ENCODE measurements at regions not wholly inside any gene's neighbourhood (a gene's known extent, or its start where the extent isn't known, plus 50 kb on each side); places are given as distances from the start of the nearest gene placed in this dataset.

DNA sequence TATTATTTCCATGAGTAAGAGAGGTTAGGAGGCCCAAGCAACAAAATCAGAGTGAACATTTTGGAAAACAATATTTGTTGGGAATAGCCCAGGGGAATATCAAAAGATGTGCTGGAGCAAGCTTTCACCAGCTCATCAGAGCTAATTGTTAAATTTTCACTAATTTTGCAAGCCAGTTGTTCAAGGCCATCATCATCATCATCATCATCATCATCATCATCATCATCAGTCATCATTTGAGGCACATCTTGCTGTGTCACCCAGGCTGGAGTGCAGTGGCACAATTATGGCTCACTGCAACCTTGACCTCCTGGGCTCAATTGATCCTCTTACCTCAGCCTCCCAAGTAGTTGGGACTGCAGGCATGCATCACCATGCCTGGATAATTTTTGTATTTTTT is 350.5 kb upstream of the MEF2C start:
- DNase-seq: no peak

GRCh38 chr5:89232139-89232603 is 349.2 kb upstream of the MEF2C start:
- DNase-seq: no peak

DNA sequence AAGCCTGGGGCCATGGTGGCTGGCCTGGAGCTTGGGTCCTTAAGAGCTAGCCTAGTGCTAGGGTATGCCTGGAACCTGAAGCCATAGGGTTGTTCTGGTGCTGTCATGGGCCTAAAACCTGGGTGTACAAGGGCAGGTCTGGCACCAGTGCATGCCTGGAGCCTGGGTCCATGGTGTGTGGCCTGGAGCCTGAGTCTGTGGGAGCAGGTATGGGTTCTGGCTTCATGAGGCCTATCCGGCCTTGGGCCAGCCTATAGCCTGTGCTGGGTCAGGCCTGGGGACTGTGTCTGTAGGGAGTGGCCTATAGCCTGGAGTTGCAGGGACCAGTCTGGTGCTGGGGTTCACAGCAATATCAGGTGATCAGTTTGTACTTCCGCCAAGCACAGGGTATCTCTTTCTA is 347.2 kb upstream of the MEF2C start:
- DNase-seq: no peak

DNA sequence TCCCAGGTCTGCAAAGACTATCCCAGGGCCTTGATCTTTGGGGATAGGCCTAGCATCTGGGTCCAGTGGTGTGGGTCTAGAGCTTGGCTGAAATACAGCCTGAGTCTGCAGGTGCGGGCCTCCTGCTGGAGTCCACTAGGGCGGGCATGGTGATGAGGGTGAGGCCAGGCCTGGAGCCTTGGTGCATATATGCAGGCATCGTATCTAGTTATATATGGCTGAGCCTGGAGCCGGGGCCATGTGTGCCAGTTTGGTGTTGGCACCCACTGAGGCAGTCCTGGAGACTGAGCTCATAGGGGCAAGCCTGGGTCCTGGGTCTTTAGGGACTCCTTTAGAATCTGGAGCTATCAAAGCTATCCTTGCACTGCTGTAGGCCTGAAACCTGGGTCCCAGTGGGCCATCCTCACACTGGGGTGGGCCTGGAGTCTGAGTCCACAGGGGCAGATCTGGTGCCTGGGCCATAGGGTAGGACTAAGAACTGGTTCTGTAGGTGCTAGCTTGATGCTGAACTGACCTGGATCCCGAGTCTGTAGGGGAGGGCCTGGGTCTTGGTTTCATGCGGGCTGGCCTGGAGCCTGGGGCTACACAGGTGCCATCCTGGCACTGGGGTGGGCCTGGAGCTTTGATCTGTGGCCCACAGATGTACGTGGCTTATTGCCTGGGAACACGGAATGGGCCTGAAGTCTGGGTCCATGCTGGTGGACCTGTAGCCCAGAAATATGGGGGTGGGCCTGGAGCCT is 346.5 kb upstream of the MEF2C start:
- DNase-seq: no peak

- DNase-seq: no peak
Measured at GRCh38 chr5:89228355-89228754, 345.4 kb upstream of the MEF2C start.

DNA sequence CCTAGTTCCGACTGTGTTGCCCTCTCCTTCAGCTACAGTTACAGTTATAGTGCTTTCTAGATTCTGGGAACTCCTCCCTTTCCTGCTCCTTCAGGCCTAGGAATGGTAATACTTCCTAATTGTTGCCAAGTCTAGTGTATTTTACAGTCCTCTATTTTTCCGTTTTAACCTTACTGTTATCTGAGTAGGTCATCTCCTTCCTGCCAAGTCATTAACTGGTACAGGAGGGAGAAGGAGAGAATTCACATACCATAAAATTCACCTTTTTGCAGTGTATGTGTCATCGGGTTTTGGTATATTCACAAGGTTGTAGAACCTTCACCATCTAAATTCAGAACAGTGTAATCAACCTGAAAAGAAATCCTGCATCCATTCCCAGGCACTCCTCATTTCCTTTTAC is 335.4 kb upstream of the MEF2C start:
- no peak for DNase-seq

DNA sequence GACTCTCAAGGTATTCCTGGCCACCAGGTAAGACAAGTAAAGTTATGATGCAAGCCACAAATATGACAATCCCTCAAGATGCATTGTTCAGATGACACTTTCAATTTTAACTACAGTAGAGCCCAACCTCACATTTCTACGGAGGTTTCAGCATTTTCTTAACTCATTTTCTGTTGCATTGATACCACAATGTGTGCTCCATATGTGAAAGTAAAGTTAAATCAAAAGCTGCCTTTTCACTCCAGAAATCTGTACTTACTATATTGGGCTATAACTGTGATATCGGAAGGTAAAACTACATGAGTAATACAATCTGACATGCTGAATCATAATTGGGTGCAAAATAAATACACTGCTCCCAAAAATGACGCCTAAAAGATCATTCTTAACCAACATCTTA is 333.6 kb upstream of the MEF2C start:
- DNase-seq: no peak

- no peak for DNase-seq
Measured at GRCh38 chr5:89213573-89213972, 330.6 kb upstream of the MEF2C start.

GRCh38 chr5:89211836-89212235 is 328.9 kb upstream of the MEF2C start:
- no peak for DNase-seq

DNA sequence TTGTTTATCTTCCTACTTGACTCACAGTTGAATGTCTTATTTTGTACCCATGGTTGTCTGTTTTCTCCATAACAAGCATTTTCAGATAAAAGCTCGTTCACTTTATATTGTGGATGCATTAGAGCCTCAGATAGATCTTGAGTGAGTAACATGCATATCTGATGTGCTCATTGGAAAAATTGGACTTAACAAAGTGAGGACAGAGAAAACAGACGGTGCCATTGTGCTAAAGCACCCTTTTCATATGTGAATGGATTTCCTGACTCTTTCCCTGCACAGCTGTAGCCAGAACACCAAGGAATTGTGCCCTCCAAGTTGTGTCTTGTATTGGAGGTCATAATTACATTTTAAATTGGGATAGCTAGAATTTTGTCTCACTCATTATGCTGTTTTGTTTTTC is 325.8 kb upstream of the MEF2C start:
- no peak for DNase-seq

- DNase-seq: no peak
Measured at GRCh38 chr5:89208392-89208791, 325.4 kb upstream of the MEF2C start.

DNA sequence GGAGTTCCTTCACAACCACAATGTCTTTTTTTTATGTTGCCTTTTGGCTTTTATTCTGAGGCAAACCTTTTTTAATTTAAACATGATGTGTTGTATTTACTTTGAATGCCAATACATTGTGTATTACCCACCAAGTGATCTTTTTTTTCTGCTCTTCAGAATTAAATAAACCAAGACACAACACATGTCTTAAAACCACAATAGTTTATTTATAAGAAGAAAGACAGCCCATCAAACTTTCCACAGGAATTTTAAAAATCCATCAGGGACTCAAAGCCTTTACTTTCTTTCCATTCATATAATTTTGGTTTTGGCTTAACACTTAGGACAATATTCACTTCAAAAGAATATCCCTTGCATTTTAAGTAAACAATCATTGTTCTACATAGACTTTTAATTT is 321.8 kb upstream of the MEF2C start:
- DNase-seq: no peak

- DNase-seq: no peak
Measured at GRCh38 chr5:89203611-89204010, 320.6 kb upstream of the MEF2C start.

GRCh38 chr5:89200899-89201298 is 317.9 kb upstream of the MEF2C start:
- DNase-seq: no peak

- DNase-seq: no peak
Measured at GRCh38 chr5:89199306-89199705, 316.3 kb upstream of the MEF2C start.

GRCh38 chr5:89191374-89191773 is 308.4 kb upstream of the MEF2C start:
- DNase-seq: no peak

- DNase-seq: no peak
Measured at GRCh38 chr5:89190515-89191265, 307.7 kb upstream of the MEF2C start.

- DNase-seq: no peak
Measured at GRCh38 chr5:89187883-89188465, 305.0 kb upstream of the MEF2C start.

- DNase-seq: no peak
Measured at GRCh38 chr5:89187268-89187667, 304.3 kb upstream of the MEF2C start.

DNA sequence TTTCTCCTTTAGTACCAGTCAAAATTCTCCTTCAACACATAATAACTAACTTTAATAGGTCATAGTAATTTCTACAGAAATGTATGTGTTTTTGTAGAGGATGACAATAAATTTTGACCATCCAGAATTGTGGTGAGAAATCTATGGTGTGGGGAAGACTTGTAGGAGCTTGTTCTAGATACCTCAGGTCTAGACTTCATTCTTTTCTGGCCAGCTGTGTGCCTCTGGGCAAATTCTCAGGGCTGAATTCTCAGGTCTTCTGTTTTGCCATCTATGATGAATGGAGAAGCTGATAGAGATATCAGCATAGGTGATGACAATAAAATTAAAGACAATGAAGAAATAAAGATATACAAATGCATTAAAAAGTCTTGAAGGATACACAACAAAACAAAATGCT is 298.6 kb upstream of the MEF2C start:
- no peak for DNase-seq

DNA sequence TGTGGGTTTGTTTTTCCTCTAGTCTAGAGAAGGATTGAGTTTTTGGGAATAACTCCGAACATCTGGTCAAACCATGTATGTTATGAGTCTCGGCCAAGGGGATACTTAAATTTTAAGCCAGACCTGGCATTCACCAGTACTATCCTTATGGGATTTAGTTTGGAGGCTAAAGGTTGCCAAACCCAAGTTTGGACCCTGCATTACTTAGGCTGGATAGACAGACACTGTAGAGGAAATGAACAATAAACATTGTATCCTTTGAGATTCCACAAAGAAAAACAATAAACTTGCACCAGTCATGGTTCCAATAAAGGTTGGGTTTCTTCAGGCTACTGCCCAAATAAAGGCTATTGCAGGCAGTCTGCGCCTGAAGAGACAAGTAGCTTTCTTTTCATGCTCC is 296.7 kb upstream of the MEF2C start:
- DNase-seq: no peak

GRCh38 chr5:89178541-89178940 is 295.6 kb upstream of the MEF2C start:
- no peak for DNase-seq

DNA sequence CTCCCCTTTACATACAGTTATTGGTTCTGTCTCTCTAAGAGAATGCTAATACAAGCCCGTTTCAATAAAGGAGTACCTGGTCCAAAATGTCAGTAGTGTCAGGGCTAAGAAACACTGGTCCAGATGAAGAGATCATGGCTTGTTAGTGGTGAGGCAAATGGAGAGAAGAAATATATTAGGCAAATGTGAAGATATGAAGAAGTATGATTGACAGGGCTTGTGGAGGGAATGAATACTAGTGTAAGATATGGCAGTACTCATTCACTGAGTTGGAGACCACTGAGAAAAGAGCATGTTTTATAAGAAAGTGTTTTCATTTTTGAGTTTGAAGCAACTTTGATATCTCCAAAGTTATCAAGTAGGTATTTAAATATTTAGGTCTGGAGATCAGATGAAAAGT is 290.5 kb upstream of the MEF2C start:
- DNase-seq: no peak

DNA sequence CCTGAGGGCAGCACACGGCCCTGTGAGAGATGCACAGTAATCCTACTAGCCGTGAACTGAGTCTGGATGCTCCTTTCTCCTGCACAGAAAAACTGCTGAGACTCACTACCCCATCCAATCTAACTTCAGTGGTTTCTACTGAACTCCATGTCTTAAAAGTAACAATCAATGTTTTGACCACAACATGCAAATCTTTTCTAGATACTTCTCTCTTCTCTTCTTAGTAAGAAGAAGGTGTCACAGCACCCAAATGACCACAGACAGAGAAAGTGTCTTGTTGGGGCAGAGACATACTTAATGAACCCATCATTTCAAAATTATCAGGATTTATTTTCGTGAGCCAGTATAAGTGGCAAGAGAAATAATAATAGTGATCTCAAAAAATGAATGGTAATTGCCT is 285.8 kb upstream of the MEF2C start:
- DNase-seq: no peak
